GM23248 (cell line): ENCODE measurements at regions not wholly inside any gene's neighbourhood (a gene's known extent, or its start where the extent isn't known, plus 50 kb on each side); places are given as distances from the start of the nearest gene placed in this dataset.

Experiments used
- DNase-seq: peaks from one replicate; pipeline ENCODE4 v3.0.0-alpha.2; 2015
- H2AFZ ChIP-seq: fragments of 200-600 bp; sonication (generic); 2 replicates; pipeline ENCODE4 v1.6.1; 2016; ENCODE audit warnings: antibody characterized with exemption
- H3F3A ChIP-seq: fragments of 200-600 bp; sonication (generic); 2 replicates; pipeline ENCODE4 v1.6.1; 2016; ENCODE audit warnings: mild to moderate bottlenecking, antibody characterized with exemption, mixed run types; ENCODE audit not compliant: insufficient read depth
- H3K27ac ChIP-seq: fragments of 200-600 bp; sonication (generic); 2 replicates; pipeline ENCODE4 v1.5.1; 2016; ENCODE audit warnings: mild to moderate bottlenecking
- H3K27me3 ChIP-seq: fragments of 200-600 bp; sonication (generic); replicated peaks from 2 replicates; pipeline ENCODE4 v1.6.1; 2016; ENCODE audit warnings: mild to moderate bottlenecking; ENCODE audit not compliant: insufficient read depth
- H3K36me3 ChIP-seq: fragments of 200-600 bp; sonication (generic); 2 replicates; pipeline ENCODE4 v1.6.1; 2016; ENCODE audit warnings: low read depth, mild to moderate bottlenecking
- H3K4me1 ChIP-seq: fragments of 200-600 bp; sonication (generic); 2 replicates; pipeline ENCODE4 v1.6.1; 2016; ENCODE audit warnings: mild to moderate bottlenecking; ENCODE audit not compliant: insufficient read depth
- H3K4me2 ChIP-seq: fragments of 200-600 bp; sonication (generic); one replicate; pipeline ENCODE4 v1.6.1; 2016; ENCODE audit warnings: mild to moderate bottlenecking; ENCODE audit not compliant: unreplicated experiment
- H3K4me3 ChIP-seq: fragments of 200-600 bp; sonication (generic); 2 replicates; pipeline ENCODE4 v1.5.1; 2016; ENCODE audit warnings: mild to moderate bottlenecking
- H3K79me2 ChIP-seq: fragments of 200-600 bp; sonication (generic); 2 replicates; pipeline ENCODE4 v1.6.1; 2016; ENCODE audit warnings: mild to moderate bottlenecking; ENCODE audit not compliant: insufficient read depth
- H3K9ac ChIP-seq: fragments of 200-600 bp; sonication (generic); 2 replicates; pipeline ENCODE4 v1.6.1; 2016; ENCODE audit warnings: mild to moderate bottlenecking
- H3K9me2 ChIP-seq: fragments of 200-600 bp; sonication (generic); 2 replicates; pipeline ENCODE4 v1.6.1; 2016; ENCODE audit warnings: mixed run types, mild to moderate bottlenecking, moderate library complexity; ENCODE audit not compliant: insufficient read depth
- H3K9me3 ChIP-seq: fragments of 200-600 bp; sonication (generic); one replicate; pipeline ENCODE4 v1.6.1; 2017; ENCODE audit warnings: low read depth
- H4K20me1 ChIP-seq: fragments of 200-600 bp; sonication (generic); 2 replicates; pipeline ENCODE4 v1.6.0; 2016; ENCODE audit not compliant: insufficient read depth
- EZH2 ChIP-seq: fragments of 200-600 bp; sonication (generic); IDR thresholded peaks from 2 replicates; pipeline ENCODE4 v1.6.1; 2018; ENCODE audit warnings: antibody characterized with exemption, mild to moderate bottlenecking; ENCODE audit not compliant: insufficient read depth, poor library complexity, severe bottlenecking
- EZH2phosphoT487 ChIP-seq: fragments of 200-600 bp; sonication (generic); IDR thresholded peaks from 2 replicates; pipeline ENCODE4 v1.6.1; 2018; ENCODE audit warnings: antibody characterized with exemption, moderate library complexity, mild to moderate bottlenecking, low read depth; ENCODE audit not compliant: insufficient read depth
- WGBS, 2 experiments: methylation state at CpG; one replicate each; pipeline ENCODE4 v1.1.6; 2015 to 2017; ENCODE audit warnings: low lambda C conversion rate in 2 of 2, low coverage in 1 of 2; ENCODE audit errors: missing lambda C conversion rate in 2 of 2; 5-methylcytosine and 5-hydroxymethylcytosine counted together
- in situ Hi-C: fragments of 300-500 bp; cut with MboI; formaldehyde crosslinking; loops from 2 replicates; pipeline ENCODE4 v1.15.0; 2020

- 0% methylated on average over 2 of the region's 2 CpGs for WGBS, 2 experiments
- no peak for TF ChIP-seq EZH2phosphoT487
- in situ Hi-C loops: no loop called here
Measured at GRCh38 chr12:74945771-74946198, 263.9 kb downstream of the KCNC2 start.

GRCh38 chr12:74953697-74954096 is 255.9 kb downstream of the KCNC2 start:
- H3K9me3 ChIP-seq: peaks cover 4% of the 10 kb centered on the region
- in situ Hi-C loops: no loop called here

More at GRCh38 chr12:74945771-74946198, 263.9 kb downstream of the KCNC2 start:
- no peak overlapping the region for H2AFZ ChIP-seq
- no peaks in the 10 kb centered on the region for H3K36me3 ChIP-seq
- no peaks in the 10 kb centered on the region for H4K20me1 ChIP-seq
- H3K9me2 ChIP-seq: no peaks in the 10 kb centered on the region
- no peaks in the 10 kb centered on the region for H3K4me1 ChIP-seq
- no peaks in the 10 kb centered on the region for H3K9me3 ChIP-seq
- no peaks in the 10 kb centered on the region for H3K27me3 ChIP-seq
- H3K4me3 ChIP-seq: no peak overlapping the region
- no peaks in the 10 kb centered on the region for H3K79me2 ChIP-seq
- no peak overlapping the region for H3K9ac ChIP-seq
- no peak for DNase-seq
- no peak overlapping the region for H3K27ac ChIP-seq
- no peak overlapping the region for H3K4me2 ChIP-seq
- no peaks in the 10 kb centered on the region for H3F3A ChIP-seq

GRCh38 chr12:74957231-74957630 is 252.4 kb downstream of the KCNC2 start:
- no peak for DNase-seq
- H3K27ac ChIP-seq: no peak overlapping the region
- no peak overlapping the region for H3K4me3 ChIP-seq
- no peaks in the 10 kb centered on the region for H4K20me1 ChIP-seq
- no peaks in the 10 kb centered on the region for H3K27me3 ChIP-seq
- no peaks in the 10 kb centered on the region for H3F3A ChIP-seq
- TF ChIP-seq EZH2 (no peak), EZH2phosphoT487 (no peak)
- no peaks in the 10 kb centered on the region for H3K79me2 ChIP-seq
- H3K4me2 ChIP-seq: no peak overlapping the region
- H3K4me1 ChIP-seq: no peaks in the 10 kb centered on the region
- no peaks in the 10 kb centered on the region for H3K36me3 ChIP-seq
- in situ Hi-C loops: no loop called here
- no peaks in the 10 kb centered on the region for H3K9me2 ChIP-seq
- peaks cover 4% of the 10 kb centered on the region for H3K9me3 ChIP-seq
- WGBS, 2 experiments: 18 to 27% methylated on average over 3 of the region's 3 CpGs
- H3K9ac ChIP-seq: no peak overlapping the region
- no peak overlapping the region for H2AFZ ChIP-seq

More at GRCh38 chr12:74953697-74954096, 255.9 kb downstream of the KCNC2 start:
- Histone ChIP-seq H3K36me3 (no peaks in the 10 kb centered on the region), H4K20me1 (no peaks in the 10 kb centered on the region), H3K9ac (no peak overlapping the region), H2AFZ (no peak overlapping the region), H3K4me2 (no peak overlapping the region), H3K4me3 (no peak overlapping the region), H3K27ac (no peak overlapping the region), H3K4me1 (no peaks in the 10 kb centered on the region), H3K27me3 (no peaks in the 10 kb centered on the region), H3K9me2 (no peaks in the 10 kb centered on the region), H3F3A (no peaks in the 10 kb centered on the region), H3K79me2 (no peaks in the 10 kb centered on the region)
- TF ChIP-seq EZH2 (no peak), EZH2phosphoT487 (no peak)
- 31 to 47% methylated on average over 1 of the region's 1 CpG for WGBS, 2 experiments
- DNase-seq: no peak

- H4K20me1 ChIP-seq: no peaks in the 10 kb centered on the region
- H3K9me2 ChIP-seq: no peaks in the 10 kb centered on the region
- no peaks in the 10 kb centered on the region for H3K79me2 ChIP-seq
- H3K4me3 ChIP-seq: no peak overlapping the region
- H3K27me3 ChIP-seq: no peaks in the 10 kb centered on the region
- no peak for DNase-seq
- no peaks in the 10 kb centered on the region for H3F3A ChIP-seq
- no peak overlapping the region for H3K4me2 ChIP-seq
- peaks cover 4% of the 10 kb centered on the region for H3K9me3 ChIP-seq
- H3K4me1 ChIP-seq: no peaks in the 10 kb centered on the region
- H3K27ac ChIP-seq: no peak overlapping the region
- no peak overlapping the region for H3K9ac ChIP-seq
- no peak for TF ChIP-seq EZH2phosphoT487
- TF ChIP-seq EZH2: no peak
- in situ Hi-C loops: no loop called here
- no peak overlapping the region for H2AFZ ChIP-seq
- no peaks in the 10 kb centered on the region for H3K36me3 ChIP-seq
Measured at GRCh38 chr12:74957634-74958033, 252.0 kb downstream of the KCNC2 start.

GRCh38 chr12:74959657-74960056 is 250.0 kb downstream of the KCNC2 start:
- Histone ChIP-seq H3F3A (no peaks in the 10 kb centered on the region), H3K9me2 (no peaks in the 10 kb centered on the region), H3K36me3 (no peaks in the 10 kb centered on the region), H3K27me3 (no peaks in the 10 kb centered on the region), H3K4me2 (no peak overlapping the region), H3K4me1 (no peaks in the 10 kb centered on the region), H2AFZ (no peak overlapping the region), H4K20me1 (no peaks in the 10 kb centered on the region), H3K79me2 (no peaks in the 10 kb centered on the region), H3K27ac (no peak overlapping the region), H3K9me3 (peaks cover 4% of the 10 kb centered on the region), H3K4me3 (no peak overlapping the region), H3K9ac (no peak overlapping the region)
- TF ChIP-seq EZH2phosphoT487: no peak
- no peak for TF ChIP-seq EZH2
- in situ Hi-C loops: no loop called here
- 15 to 44% methylated on average over 2 of the region's 2 CpGs for WGBS, 2 experiments
- DNase-seq: no peak
